ENCODE measurements at regions not wholly inside any gene's neighbourhood (a gene's known extent, or its start where the extent isn't known, plus 50 kb on each side); places are given as distances from the start of the nearest gene placed in this dataset.

DNA sequence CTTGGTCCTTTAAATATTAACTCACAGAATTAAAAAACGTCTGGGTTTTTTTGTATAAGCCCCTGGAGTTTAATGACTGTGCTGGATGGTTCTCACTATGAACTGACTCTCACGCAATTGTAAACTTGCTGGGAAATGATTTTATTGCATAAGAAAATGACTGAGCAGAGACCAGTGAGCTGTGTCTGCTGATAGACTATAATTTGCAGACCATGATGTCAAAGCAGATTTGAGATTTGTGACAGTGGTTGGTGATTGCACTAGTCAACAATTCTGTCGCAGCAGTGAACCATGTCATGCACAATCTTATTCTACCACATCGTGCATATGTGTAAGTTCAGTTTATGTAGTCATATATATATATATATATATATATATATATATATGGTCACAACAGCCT, 85.7 kb upstream of the C9orf72 start:
- no peak for TF ChIP-seq CTCF (IDR thresholded peaks at IDR 0.05; ENCODE audit: borderline replicate concordance, insufficient read depth, low read depth, low read length)

DNA sequence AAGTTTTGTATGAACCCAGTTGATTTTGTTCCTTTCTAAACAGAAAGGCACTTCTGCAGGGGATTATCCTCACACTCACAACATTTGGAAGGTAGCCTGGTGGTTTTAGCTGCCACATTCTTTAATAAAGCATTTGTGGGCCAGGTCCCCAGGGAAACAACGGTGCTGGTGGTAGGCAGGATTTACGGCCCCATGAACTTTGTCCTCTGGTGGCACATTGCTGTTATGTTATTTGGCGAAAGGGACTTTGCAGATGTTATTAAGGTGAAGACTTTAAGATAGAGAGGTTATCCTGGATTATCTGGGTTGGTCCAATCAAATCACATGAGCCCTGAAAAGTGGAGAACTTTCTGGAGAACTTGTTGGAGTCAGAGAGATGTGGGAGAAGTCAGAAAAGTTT, 86.3 kb upstream of the C9orf72 start:
- no peak for TF ChIP-seq CTCF (IDR thresholded peaks at IDR 0.05; ENCODE audit: borderline replicate concordance, insufficient read depth, low read depth, low read length)
- H3K4me3 ChIP-seq (ENCODE audit: low read depth, low read length): no peak overlapping the region

More for the DNA sequence above, 85.7 kb upstream of the C9orf72 start:
- no peak overlapping the region for H3K4me3 ChIP-seq (ENCODE audit: low read depth, low read length)

GRCh38 chr9:27660148-27660547, 86.9 kb upstream of the C9orf72 start:
- TF ChIP-seq CTCF (IDR thresholded peaks at IDR 0.05; ENCODE audit: borderline replicate concordance, insufficient read depth, low read depth, low read length): no peak
- H3K4me3 ChIP-seq (ENCODE audit: low read depth, low read length): no peak overlapping the region

- TF ChIP-seq CTCF (IDR thresholded peaks at IDR 0.05; ENCODE audit: borderline replicate concordance, insufficient read depth, low read depth, low read length): no peak
- no peak overlapping the region for H3K4me3 ChIP-seq (ENCODE audit: low read depth, low read length)
These were observed 90.2 kb upstream of the C9orf72 start for GRCh38 chr9:27663526-27663925.

DNA sequence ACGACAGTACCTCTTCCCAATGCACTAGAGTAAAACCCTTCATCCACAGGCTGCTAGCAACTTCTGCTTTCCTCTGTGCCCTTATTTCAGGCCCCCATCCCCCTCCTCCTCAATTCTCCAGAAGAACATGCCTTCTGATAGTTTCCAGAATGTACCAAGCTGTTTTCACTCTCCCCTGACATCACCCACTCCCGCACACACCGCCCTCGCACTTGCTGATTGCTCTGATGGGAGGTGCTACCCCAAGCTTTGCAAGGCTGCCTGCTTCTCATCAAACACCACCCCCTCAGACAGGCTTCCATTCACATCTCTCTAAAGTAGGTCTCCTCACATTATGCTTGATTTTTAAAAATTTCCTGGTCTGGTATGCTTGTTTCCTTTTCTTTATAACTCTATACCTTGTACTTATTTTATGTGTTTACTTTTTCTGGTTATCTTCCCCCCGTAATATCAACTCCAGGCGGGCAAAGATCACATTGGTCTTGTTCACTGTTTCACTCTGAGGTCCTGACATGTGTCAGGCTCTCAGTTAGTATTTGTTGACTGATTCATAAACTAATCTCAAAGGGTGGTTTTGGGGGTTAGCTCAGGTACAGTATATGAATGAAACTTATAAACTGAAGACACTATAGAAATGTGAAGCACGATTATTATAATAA, 91.0 kb upstream of the C9orf72 start:
- no peak for TF ChIP-seq CTCF (IDR thresholded peaks at IDR 0.05; ENCODE audit: borderline replicate concordance, insufficient read depth, low read depth, low read length)
- H3K4me3 ChIP-seq (ENCODE audit: low read depth, low read length): no peak overlapping the region

DNA sequence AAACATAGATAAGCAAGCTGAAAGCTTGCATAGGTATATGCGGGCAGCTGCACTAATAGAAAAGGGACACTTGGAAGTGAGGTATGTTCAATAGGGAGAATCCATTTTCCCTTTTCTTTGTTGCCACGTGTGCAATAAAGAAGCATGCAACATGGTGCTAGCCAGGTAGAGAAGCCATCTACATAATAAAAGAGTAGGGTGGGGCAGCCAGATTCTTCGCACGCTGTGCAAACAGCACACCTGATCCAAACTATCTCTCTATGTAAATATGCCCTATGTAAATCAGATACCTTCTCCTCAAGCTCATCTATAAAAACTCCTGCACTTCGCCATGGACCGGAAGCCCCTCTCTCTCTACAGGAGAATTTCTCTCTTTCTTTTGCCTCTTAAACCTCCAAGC, 91.9 kb upstream of the C9orf72 start:
- H3K4me3 ChIP-seq (ENCODE audit: low read depth, low read length): no peak overlapping the region
- no peak for TF ChIP-seq CTCF (IDR thresholded peaks at IDR 0.05; ENCODE audit: borderline replicate concordance, insufficient read depth, low read depth, low read length)

DNA sequence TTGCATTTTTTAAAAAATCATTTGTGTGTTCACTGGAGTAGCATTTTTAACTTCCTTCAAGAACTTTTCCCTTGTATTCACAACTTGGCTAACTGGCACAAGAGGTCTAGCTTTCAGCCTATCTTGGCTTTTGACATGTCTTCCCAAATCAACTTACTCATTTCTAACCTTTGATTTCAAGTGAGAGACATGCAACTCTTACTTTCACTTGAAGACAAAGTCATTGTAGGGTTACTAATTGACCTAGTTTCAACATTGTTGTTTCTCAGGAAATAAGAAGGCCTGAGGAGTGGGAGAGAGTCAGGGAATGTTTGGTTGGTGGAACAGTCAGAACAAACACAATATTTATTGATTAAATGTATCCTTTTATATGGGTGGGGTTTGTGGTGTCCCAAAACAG, 95.0 kb upstream of the C9orf72 start:
- no peak for TF ChIP-seq CTCF (IDR thresholded peaks at IDR 0.05; ENCODE audit: borderline replicate concordance, insufficient read depth, low read depth, low read length)

More for the DNA sequence above, 95.0 kb upstream of the C9orf72 start:
- H3K4me3 ChIP-seq (ENCODE audit: low read depth, low read length): no peak overlapping the region

All from GM12875 (cell line).